ENCODE measurements at regions not wholly inside any gene's neighbourhood (a gene's known extent, or its start where the extent isn't known, plus 50 kb on each side); places are given as distances from the start of the nearest gene placed in this dataset.
A peak's percentile ranks its signal among the peaks of the same experiment; 100 is the strongest.

DNA sequence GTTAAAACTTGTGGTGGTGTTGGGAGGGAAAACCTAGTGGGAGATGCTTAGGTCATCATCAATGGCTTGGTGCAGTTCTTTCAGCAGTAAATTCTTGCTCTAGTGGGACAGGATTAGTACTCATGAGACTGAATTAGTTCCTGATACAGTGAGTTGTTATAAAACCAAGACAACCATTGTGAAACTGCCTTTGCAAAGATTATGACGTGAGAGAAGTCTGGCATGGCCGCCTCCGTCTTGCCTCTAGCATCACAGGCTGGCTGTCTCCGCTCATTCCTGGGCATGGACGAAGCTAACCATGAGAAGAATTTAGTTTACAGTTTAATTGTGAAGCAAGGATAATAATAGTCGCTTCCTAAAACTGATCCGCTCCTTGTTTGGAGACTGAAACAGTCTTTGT, 186.4 kb downstream of the KIF20B start:
- DNase-seq, result peak; percentile 79 to 95 (median 86)

DNA sequence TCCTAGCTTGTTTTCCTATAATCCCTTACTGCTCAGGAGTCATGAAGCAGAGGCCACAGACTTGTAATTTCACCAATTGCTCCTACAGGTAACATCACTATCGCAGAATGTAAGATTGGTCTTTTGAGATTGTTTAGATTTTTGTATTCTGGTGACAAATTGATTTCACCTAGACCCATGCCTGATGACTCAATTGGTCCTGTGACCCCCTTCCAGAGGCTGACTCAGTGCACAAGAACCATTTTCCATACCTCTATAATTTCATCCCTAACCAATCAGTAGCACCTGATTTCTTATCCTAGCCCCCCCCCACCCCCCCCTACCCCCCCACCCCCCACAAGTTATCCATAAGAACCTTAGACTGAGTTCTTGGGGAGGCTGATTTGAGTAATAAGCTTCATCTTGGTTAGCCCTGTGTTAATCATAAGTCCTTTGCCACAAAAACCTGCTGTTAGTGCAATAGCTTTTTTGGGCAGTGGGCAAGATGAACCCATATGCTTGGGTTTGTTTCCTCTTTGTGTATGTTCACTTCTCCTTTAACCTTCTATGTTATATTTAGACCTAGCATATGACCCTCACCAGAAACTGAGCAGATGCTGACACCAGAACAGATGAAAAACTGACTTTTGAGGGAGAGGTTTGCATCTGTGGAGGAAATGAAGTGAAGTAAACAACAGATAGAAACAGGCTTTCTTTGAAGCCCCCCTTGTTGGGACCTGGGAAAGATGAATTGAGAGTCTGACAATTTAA, 187.1 kb downstream of the KIF20B start:
- DNase-seq, result peak; percentile 76 to 93 (median 86)

DNA sequence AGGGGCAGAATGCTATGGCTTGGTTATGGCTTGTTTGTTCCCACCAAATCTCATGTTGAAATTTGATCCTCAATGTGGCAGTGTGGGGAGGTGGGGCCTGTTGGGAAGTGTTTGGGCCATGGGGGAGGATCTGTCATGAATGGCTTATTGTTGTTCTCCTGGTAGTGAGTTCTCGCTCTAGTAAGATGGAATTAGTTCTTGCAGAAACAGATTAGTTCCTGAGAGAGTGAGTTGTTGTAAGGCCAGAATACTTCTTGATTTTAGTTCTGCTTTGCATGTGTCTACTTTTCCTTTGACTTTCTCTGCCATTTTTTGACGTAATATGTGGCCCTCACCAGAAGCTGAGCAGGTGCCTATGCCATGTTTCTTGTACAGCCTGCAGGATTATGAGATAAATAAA, 188.2 kb downstream of the KIF20B start:
- peak; percentile 51 to 77 (median 68) for DNase-seq

DNA sequence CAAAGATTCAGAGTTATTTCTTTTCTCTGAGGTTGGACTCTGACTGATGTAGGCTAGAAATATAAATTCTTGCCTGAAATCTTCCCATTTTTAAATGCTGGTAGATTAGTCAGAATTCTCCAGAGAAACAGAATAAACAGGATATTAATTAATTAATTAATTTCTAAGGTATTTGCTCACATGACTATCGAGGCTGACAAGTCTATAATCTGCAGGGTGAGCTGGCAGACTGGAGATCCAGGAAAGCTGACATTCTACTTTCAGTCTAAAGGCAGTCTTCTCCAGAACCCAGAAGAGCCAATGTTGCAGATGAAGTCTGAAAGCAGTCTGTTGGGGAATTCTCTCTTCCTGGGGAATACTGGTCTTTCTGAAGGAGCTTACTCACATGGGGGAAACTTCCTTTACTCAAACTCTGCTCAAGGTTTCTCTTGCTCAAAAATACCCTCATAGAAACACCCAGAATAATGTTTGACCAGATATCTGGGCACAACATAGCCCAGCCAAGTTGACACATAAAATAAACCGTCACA, 189.7 kb downstream of the KIF20B start:
- no peak for DNase-seq

DNA sequence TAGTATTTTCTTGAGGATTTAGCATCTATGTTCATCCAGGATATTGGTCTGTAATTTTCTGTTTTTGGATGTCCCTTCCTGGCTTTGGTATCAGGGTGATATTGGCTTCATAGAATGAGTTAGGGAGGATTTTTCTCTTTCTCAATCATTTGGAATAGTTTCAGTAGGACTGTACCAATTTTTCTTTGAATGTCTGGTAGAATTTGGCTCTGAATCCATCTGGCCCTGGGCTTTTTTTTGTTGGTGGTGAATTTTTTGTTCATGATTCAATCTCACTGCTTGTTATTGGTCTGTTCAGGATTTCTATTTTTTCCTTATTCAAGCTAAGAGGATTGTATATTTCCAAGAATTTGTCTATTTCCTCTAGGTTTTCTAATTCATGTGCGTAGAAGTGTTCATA, 192.7 kb downstream of the KIF20B start:
- no peak for DNase-seq

DNA sequence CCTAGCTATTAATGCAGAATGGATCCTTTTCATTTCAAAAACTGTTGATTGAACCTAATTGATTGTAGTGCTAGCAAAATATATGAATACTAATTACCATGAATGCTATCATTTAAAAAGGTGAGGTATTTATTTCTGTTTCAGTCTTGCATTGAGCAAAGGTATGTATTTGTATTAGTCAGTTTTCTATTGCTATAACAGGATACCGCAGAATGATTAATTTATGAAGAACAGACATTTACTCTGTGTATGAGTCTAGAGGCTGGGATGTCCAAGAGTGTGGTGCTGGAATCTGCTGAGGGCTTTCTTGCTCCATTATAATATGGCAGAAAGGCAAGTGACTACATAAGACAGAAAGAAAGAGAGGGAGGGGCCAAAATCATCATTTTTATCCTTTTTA, 199.2 kb downstream of the KIF20B start:
- no peak for DNase-seq

DNA sequence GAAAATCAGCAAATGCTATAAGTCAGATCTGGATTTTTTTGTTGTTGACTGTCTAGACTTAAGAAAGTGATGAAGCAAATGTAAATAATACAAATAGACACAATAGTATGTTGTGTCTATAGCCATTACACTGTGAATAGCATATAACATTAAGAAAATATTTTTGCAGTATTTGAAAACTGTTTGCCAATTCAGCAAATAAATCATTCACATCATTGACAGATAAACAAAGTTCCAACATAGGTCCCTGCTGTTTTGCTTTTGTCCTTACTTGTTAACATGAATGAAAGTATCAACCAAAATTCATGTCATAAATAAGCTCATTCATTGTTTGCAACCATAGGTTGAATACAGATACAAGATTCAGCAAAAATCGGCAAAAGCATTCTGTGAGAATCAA, 200.5 kb downstream of the KIF20B start:
- no peak for DNase-seq

DNA sequence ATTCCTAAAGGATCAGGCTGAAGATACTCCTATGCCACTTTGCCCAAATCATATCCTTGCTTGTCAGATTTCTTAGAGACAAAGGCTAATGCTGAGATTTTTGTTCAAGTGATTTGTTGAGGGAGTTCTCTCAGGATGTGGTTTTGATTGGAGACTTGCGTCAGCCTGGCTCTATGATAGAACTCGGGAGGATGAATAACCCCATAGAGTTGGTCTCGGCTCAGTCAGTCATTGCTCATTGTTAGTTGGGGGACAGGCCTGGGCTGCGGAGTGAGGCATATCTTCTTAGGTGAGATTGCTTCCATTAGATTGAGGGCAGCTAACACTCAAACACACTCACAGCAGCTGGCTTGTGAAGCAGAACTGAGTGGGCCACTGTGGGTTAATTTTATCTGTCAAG, 203.4 kb downstream of the KIF20B start:
- DNase-seq, result peak; percentile 14 to 41 (median 30)

DNA sequence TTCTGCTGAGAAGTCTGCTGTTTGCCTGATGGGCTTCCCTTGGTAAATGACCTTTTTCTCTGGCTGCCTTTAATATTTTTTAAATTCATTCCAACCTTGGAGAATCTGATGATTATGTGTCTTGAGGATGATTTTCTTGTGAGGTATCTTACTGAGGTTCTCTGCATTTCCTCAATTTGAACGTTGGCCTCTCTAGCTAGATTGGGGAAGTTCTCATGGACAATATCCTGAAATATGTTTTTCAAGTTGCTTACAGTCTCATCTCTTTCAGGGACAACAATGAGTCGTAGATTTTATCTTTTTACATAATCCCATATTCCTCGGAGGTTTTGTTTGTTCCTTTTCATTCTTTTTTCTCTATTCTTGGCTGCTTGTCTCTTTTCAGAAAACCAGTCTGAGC, 208.4 kb downstream of the KIF20B start:
- peak; percentile 29 to 78 (median 54) for DNase-seq

DNA sequence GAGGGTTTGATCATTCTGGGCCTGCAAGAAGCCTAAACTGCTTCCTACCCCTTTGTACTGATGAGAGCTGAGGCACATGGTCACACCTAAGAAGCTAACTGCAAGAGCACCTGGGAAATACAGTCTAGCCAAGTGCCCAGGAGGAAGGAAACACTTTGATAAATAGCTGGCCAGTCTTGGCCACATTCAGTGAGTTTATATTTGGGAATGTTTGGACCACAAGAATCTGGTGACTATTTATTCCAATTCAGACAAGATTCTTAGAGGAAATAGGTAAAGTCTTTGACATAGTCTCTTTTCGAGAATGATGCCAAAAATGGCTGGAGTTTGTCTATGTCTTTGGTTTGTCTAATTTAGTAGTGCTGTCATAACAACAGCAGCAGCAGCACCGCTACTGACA, 213.6 kb downstream of the KIF20B start:
- no peak for DNase-seq

DNA sequence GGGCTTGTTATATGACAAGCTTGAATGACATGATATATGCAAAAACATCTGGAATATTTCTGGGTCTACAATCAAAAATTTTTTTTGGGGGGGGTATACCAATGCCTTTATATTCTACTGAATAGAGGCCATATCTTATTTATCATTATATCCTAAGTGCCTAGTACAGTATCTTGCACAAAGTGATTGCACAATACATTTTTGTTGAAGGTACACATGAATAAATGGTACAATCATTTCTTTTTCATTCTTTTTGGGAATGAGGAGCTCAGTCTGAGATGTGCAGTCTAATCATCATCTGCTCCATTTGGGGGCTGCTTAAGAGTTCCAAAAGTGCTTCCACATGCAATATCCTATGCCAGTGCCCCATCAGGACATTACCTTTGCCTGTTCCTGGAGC, 214.6 kb downstream of the KIF20B start:
- no peak for DNase-seq

DNA sequence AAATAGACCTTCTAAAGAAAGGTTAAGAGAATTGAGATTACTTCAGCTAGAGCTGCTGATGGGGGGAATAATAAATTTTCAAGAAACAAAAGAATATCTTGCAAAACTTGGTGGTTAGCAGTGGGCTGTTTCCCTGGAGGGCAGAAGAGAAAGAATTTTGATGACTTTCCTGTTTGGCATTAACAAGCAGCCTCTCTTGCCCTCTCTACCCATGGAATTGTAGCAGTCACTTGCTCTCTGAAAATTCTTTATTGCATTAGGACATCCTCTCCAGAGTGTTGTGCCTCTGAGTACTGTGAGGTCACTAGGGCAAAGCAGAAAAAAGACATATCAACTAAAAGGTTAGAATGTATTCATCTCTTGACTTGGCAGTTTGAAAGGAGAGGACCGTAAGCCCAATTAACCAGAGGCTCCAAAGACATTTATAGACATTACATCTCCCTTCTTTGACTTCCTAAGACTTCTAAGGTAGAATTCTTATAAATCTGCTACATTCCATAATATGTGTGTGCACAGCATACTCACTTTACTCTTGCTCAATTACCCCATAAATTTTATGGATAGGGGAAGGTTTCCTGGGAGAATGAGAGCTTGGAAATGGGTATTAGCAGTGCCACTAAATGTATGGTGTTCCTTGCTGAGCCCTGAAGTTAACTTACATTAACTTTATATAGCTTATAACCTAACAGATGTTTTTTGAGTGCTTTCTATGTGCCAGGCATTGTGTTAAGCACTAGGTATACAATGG, 215.3 kb downstream of the KIF20B start:
- no peak for DNase-seq

DNA sequence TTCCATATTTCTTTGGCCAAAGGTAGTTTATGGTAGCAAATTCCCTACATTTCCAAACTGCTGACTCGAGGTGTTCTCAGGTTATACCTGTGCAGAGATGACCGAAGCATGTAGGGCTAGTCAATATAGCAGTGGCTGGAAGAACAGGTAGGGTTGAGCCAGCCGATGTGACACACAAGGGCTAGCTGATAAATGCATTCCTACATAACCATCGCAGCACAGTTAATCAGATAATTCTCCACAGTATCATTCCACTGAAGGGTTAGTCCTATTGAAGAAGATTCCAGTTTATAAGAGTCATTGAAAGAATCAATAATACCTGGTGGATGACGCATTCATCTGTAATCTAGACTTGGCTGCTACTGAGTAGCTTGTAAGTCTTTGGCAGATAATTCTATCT, 220.0 kb downstream of the KIF20B start:
- no peak for DNase-seq

DNA sequence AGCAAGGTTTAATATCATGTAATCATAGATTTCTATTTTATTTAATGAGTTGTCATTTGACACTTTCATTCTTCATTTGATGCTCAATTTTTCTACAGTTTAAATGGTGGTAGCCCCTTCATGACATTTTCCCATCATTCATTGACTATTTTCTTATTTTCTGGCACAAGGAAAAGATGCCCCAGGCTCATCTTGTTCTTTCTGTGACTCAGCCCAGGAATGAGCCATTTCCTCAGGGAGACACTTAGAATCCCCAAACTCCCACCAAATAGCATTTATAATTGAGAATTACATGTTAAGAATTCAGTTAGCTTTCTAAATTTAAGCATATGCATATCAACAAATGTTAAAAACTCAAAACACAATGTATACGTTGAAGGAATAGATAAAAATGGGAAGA, 222.3 kb downstream of the KIF20B start:
- no peak for DNase-seq

DNA sequence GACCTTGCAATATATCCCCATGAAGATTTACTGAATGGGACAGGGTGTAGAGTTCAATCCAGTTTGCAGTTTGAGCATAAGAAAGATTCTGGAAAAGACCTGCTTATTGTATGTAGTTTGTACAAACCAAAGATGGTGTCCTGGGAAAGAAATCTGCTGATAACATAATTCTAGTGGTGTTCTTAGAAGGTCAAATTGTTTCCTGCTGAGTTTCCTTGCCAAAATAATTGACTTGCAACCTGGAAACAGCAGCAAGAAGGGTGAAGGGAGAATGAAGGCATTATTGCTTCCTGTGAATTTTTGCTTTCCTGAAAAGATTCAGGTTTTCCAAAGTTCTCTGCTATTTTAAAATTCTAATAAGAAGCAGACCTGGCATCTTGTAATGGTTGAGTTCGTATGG, 222.9 kb downstream of the KIF20B start:
- DNase-seq, result no peak

DNA sequence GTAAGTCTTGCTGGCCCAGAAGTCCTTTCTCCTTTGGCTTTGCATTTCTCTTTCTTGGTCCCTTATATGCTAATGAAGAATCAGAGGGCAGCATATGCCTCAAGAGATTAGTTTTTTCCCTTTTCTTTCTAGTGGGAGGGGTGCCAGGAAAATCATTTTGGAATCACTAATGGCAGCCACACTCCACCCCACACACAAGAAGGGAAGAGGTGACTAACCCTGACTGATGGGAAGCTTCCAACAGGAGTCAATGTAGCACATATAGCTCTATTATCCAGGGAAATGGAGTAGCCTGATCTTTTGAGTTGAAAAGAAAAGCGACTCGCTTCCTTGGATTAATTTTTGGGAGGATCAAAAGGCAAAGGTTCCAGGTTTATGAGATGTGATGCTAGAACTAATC, 225.3 kb downstream of the KIF20B start:
- DNase-seq, result no peak

DNA sequence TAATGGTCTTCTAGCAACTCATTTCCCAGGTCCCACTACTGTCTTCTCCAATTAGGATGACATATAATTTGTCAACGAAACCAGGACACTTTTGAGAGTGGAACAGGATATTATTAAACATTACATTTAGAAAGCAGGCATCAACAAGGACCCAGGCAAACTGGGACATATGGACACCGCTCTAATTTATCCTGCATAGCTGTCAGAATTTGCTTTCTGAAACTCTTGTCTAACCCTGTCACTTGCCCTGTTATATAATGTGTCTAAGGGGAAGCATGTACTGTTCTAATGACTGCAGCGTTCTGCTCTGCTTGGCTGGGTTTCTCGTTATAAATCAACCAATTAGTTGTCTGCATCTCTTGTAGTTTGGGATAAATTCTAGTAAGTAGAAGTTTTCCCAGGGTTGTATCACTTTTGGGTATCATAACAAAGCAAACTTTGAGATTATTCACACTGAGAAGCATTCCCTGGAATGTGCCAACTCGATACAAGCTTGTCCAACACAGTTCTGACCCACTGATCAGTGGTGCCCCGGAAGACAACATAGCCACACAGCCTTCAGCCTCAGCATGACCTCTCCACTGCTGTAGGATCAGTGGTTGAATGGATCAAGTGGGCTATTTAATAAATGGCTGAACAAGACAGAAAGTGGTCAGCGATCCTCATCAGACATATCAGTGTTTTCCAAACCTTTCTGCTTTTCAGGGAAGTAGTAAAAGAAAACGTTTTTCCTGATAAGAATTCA, 228.1 kb downstream of the KIF20B start:
- no peak for DNase-seq

DNA sequence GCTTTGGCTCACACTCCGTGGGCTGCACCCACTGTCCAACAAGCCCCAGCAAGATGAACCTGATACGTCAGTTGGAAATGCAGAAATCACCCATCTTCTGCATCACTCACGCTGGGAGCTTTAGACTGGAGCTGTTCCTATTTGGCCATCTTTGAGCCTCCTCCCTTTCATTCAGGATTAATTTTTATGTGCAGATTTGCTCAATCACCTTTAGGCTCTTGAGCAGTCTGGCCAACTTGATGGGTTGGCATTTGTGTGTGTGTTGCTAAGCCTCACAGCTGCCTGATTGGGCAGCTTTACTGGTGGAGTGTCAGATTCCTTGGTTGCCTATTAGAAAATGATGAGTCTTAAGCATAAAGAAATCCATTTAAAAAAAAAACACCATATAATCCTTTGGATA, 236.1 kb downstream of the KIF20B start:
- DNase-seq, result no peak

DNA sequence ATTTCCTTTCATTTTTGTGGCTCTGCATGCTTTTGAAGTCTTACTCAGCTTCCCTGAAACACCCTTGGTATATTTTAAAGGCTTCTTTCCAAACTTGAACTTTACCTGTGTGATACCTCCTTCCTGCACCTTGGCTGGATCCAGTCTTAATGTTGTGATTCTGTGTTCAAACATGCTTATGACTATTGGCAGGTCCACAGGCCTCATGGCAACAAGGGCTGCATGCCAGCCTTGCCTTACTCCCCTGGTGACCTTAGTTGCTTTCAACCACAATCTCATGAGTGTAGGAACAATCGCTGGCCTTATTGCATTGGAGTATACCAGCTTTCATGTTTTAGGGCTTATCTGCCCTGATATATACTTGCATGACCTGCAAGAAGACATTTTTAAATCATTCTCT, 238.7 kb downstream of the KIF20B start:
- DNase-seq, result no peak

DNA sequence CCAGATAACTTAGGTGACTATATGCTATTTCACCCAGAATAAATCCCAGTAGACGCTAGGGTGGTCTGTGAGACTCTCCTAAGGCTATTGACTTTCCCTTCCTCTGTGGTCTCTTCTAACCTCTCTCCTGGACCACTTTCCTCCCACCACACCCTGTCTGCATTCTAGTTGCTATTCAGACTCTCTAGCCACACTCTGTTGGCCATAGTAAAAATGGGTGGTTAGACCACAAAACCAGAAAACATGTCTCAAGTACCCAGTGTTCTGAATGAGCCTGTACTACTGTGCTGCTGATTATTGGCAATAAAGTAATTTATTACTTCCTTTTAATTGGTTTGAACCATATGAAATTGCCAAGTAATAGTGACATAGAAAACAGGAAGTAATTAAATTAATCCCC, 240.8 kb downstream of the KIF20B start:
- no peak for DNase-seq

DNA sequence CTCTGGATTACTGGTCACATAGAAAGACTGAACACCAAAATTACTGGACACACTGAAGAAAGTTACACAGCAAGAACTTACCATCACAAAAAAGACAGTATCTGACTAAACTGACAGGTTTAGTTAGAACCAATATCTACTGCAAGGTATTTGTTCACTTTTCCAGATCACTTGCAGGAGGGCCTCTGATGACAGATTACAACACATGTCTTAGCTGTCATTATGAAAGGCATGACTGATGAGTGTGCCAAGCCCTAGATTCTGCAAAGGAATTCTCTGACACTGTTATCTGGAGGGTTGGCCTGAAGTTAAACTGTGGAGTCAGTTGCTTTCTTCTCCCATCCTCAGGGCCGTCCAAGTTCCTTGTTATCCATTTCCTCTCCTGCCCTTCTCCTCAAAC, 242.7 kb downstream of the KIF20B start:
- peak in 1 of 4 experiments; percentile 12 for DNase-seq

DNA sequence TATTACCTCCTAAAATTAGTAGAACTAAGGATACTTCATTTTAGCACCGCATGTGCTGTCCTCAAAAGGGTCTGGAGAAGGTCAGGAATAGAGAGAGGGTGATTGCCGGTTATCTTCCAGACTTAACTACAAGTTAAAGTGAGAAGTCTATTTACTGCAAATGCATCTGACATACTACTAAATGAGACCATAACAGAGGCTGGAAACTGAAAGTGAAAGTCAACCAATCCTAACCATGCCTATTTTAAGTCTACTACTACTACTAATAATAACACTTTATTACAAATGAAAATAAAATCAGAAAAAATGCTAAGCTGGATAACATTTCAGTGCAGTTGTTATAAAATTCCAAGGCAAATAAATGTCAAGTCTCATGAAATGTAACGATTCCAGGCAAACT, 244.7 kb downstream of the KIF20B start:
- DNase-seq, result no peak

DNA sequence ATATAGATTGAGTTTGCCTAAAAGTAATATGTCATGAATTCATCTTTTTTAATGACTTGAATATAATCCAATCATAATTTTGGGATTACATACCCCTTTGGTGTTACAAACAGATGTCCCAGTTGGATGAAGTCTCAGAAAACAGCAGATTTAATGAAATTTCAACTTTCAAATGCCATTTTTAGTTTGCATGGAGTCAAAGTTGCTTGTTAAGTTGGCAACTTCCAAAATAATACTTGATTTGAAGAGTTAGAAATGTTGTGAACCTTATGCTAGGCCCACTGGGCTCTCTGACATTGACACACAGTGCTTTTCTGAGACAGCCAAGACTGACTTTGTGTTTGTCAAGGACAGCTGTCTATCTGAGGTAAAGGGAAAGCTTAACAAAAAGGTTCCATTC, 248.1 kb downstream of the KIF20B start:
- no peak for DNase-seq
